Gastrocnemius medialis (tissue), 4 donors: ENCODE measurements at regions not wholly inside any gene's neighbourhood (a gene's known extent, or its start where the extent isn't known, plus 50 kb on each side); places are given as distances from the start of the nearest gene placed in this dataset.

ENCODE experiments used
- CTCF ChIP-seq, 5 experiments: fragments of 450-650 bp in 3 of 5; fragments of 200-600 bp in 2 of 5; sonication (generic) in 2 of 5; IDR thresholded peaks in 4 of 5; conservative IDR thresholded peaks in 1 of 5; 1 replicate in 4 of 5; 2 replicates in 1 of 5; pipeline ENCODE4 v1.5.1; 2016 to 2019; ENCODE audit warnings: antibody characterized with exemption in 5 of 5, mild to moderate bottlenecking in 3 of 5, moderate library complexity in 3 of 5
- POLR2A ChIP-seq, 2 donors: fragments of 450-650 bp; IDR thresholded peaks; one replicate each; pipeline ENCODE4 v1.6.1; 2017; ENCODE audit warnings: antibody characterized with exemption in 2 of 2, mild to moderate bottlenecking in 2 of 2, moderate library complexity in 2 of 2

DNA sequence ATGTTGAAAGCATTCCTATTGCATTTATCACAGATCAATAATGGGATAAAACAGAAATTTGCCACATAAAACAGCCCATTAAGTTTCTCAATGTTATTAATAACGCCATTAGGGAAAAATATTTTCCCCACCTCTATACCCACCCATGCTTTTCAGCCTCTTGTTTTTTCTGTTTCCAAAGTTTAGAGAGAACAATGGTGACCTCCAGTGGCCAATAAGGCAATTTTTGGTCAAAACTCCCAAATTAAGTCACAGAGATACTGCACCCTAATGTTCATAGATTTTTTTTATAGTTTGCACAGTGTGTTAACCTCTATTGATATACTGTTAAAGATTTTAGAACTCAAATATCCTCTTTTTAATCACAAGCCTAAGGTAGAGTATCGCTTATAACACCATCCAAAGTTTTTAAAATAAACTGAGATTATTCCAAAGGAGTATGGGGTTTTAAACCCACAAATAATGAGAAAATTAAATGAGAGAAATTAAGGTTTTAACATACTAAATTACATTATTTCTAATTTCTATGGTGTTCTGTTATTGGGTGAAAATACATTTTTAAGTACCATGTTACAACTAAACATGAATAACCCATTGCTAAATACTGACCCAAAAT is 184.7 kb upstream of the DCN start:
- TF ChIP-seq POLR2A (IDR thresholded peaks at IDR 0.05) (no peak), CTCF (IDR thresholded peaks at IDR 0.05 in 4 of 5, conservative IDR thresholded peaks at IDR 0.05 in 1 of 5) (no peak)
